Stimulated activated naive CD8-positive, alpha-beta T cell treated with anti-CD3 and anti-CD28 coated beads, Interleukin-15, amount 100 ng/mL, for 72 hours (primary cell): ENCODE measurements at regions not wholly inside any gene's neighbourhood (a gene's known extent, or its start where the extent isn't known, plus 50 kb on each side); places are given as distances from the start of the nearest gene placed in this dataset.
"Not testable (repeated sequence)": the region's sequence is repeated elsewhere in the genome, so short reads cannot be mapped to it uniquely, and the experiment has no call there.

ENCODE experiments used
- ATAC-seq: fragments of 150-1000 bp; cut with Tn5 transposase; 2 replicates; pipeline ENCODE4 v1.10.0; 2021; ENCODE audit warnings: mild to moderate bottlenecking, moderate library complexity
- DNase-seq, 2 donors: peaks; one replicate each; pipeline ENCODE4 v3.0.0; 2021 to 2022
- H3K27ac Mint-ChIP-seq, 2 donors: one replicate each; pipeline ENCODE4 v1.8.0; 2022; ENCODE audit warnings: mild to moderate bottlenecking in 2 of 2, mixed read lengths in 2 of 2, moderate library complexity in 2 of 2
- H3K27me3 Mint-ChIP-seq: one replicate; pipeline ENCODE4 v1.8.0; 2022; ENCODE audit warnings: mixed read lengths
- H3K4me1 Mint-ChIP-seq: one replicate; pipeline ENCODE4 v1.8.0; 2022; ENCODE audit warnings: mild to moderate bottlenecking, mixed read lengths
- H3K4me3 Mint-ChIP-seq, 2 donors: one replicate each; pipeline ENCODE4 v1.8.0; 2022; ENCODE audit warnings: mild to moderate bottlenecking in 2 of 2, mixed read lengths in 2 of 2, moderate library complexity in 1 of 2
- H3K9me3 Mint-ChIP-seq, 2 donors: one replicate each; pipeline ENCODE4 v1.8.0; 2022; ENCODE audit warnings: mixed read lengths in 2 of 2

DNA sequence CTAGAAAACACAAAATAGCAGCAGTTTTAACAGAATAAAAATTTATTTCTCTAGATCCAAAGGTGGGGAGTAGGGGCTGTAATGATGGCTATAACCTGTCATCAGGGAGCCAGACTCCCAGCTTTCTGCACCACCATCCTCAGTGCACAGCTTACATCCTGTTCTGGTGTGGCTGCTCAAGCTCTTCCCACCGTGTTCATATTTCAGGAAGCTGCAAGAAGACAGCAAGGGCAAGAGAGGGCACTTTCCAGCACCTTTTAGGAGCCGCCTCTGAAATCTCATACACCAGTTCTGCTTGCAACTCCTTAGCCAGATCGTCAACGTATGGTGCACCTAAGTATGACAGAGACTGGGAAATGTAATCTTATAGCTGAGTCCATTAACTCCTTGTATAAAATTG, 253.7 kb downstream of the CENPC start:
- no peaks in the 10 kb centered on the region for H3K4me1 Mint-ChIP-seq
- H3K9me3 Mint-ChIP-seq, result no peaks in the 10 kb centered on the region
- no peak overlapping the region for H3K27ac Mint-ChIP-seq
- DNase-seq (no peak), ATAC-seq (no peak)
- H3K27me3 Mint-ChIP-seq, result no peaks in the 10 kb centered on the region
- H3K4me3 Mint-ChIP-seq, result no peak overlapping the region

- DNase-seq (peak in 1 of 2 donors; percentile 15), ATAC-seq (peak; percentile 48)
- no peaks in the 10 kb centered on the region for H3K4me1 Mint-ChIP-seq
- H3K27me3 Mint-ChIP-seq, result no peaks in the 10 kb centered on the region
- H3K9me3 Mint-ChIP-seq, result no peaks in the 10 kb centered on the region
- no peak overlapping the region for H3K4me3 Mint-ChIP-seq
- H3K27ac Mint-ChIP-seq, result no peak overlapping the region
These were observed 256.3 kb downstream of the CENPC start for GRCh38 chr4:67288964-67289363.

DNA sequence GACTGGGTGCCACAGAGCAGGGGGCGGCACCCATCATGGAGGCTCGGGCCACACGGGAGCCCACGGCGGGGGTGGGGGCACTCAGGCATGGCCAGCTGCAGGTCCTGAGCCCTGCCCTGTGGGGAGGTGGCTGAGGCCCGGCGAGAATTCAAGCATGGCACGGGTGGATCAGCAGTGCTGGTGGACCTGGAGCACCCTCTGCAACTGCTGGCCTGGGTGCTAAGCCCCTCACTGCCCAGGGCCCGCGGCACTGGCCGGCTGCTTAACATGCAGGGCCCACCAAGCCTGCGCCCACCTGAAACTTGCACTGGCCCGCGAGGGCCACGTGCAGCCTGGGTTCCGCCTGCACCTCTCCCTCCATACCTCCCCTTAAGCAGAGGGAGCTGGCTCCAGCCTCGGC, 258.6 kb downstream of the CENPC start:
- H3K4me3 Mint-ChIP-seq, result no peak overlapping the region
- no peaks in the 10 kb centered on the region for H3K4me1 Mint-ChIP-seq
- H3K27ac Mint-ChIP-seq, result no peak overlapping the region
- H3K27me3 Mint-ChIP-seq, result no peaks in the 10 kb centered on the region
- DNase-seq (no peak), ATAC-seq (peak; percentile 45)
- H3K9me3 Mint-ChIP-seq, result no peaks in the 10 kb centered on the region

DNA sequence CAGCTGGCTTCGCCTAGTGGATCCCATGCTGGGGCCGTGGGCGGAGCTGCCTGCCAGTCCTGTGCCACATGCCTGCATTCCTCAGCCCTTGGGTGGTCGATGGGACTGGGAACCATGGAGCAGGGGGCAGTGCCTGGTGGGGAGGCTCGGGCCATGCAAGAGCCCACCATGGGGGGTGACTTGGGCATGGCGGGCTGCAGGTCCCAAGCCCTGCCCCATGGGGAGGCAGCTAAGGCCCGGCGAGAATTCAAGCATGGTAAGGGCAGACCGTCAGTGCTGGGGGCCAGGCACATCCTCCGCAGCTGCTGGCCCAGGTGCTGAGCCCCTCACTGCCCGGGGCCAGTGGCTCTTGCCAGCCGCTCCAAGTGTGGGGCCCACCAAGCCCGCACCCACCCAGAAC, 262.6 kb downstream of the CENPC start:
- DNase-seq (no peak), ATAC-seq (peak; percentile 46)
- no peaks in the 10 kb centered on the region for H3K4me1 Mint-ChIP-seq
- H3K4me3 Mint-ChIP-seq, result no peak overlapping the region
- no peak overlapping the region for H3K27ac Mint-ChIP-seq
- no peaks in the 10 kb centered on the region for H3K27me3 Mint-ChIP-seq
- H3K9me3 Mint-ChIP-seq, result peaks cover 0 to 7% of the 10 kb centered on the region in 2 donors

GRCh38 chr4:67275179-67275750, 270.0 kb downstream of the CENPC start:
- ATAC-seq, result peak; percentile 26
- peaks cover 12% of the 10 kb centered on the region in 2 donors for H3K9me3 Mint-ChIP-seq
- H3K4me3 Mint-ChIP-seq, result no peak overlapping the region
- no peaks in the 10 kb centered on the region for H3K4me1 Mint-ChIP-seq
- no peaks in the 10 kb centered on the region for H3K27me3 Mint-ChIP-seq
- DNase-seq, result no peak
- no peak overlapping the region for H3K27ac Mint-ChIP-seq

GRCh38 chr4:67274671-67275070, 270.6 kb downstream of the CENPC start:
- not testable (repeated sequence) for H3K27me3 Mint-ChIP-seq, DNase-seq, H3K4me1 Mint-ChIP-seq, H3K4me3 Mint-ChIP-seq, ATAC-seq, H3K27ac Mint-ChIP-seq
- peaks cover 6 to 14% of the 10 kb centered on the region in 2 donors for H3K9me3 Mint-ChIP-seq

DNA sequence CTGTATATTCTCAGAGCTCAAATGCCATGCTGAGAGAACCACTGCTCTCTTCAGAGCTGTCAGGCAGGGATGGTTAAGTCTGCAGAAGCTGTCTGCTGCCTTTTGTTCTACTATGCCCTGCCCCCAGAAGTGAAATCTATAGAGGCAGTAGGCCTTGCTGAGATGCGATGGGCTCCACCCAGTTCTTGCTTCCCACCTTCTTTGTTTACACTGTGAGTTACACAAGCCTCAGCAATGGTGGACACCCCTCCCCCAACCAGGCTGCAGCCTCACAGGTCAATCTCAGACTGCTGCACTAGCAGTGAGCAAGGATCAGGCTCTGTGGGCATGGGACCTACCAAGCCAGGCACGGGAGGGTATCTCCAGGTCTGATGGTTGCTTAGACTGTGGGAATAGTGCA, 271.6 kb downstream of the CENPC start:
- Mint-ChIP-seq H3K27me3 (no peaks in the 10 kb centered on the region), H3K27ac (no peak overlapping the region), H3K9me3 (peaks cover 6 to 16% of the 10 kb centered on the region in 2 donors), H3K4me3 (no peak overlapping the region), H3K4me1 (no peaks in the 10 kb centered on the region)
- no peak for ATAC-seq
- DNase-seq, result no peak

- Mint-ChIP-seq H3K27ac (no peak overlapping the region), H3K9me3 (peaks cover 0 to 6% of the 10 kb centered on the region in 2 donors), H3K4me1 (no peaks in the 10 kb centered on the region), H3K27me3 (no peaks in the 10 kb centered on the region), H3K4me3 (no peak overlapping the region)
- ATAC-seq (no peak), DNase-seq (no peak)
These were observed 283.3 kb downstream of the CENPC start for GRCh38 chr4:67261971-67262370.

- Mint-ChIP-seq H3K4me1 (no peaks in the 10 kb centered on the region), H3K27ac (no peak overlapping the region), H3K27me3 (peaks cover 15% of the 10 kb centered on the region), H3K9me3 (peaks cover 8 to 24% of the 10 kb centered on the region in 2 donors), H3K4me3 (no peak overlapping the region)
- DNase-seq (no peak), ATAC-seq (no peak)
These were observed 288.8 kb downstream of the CENPC start for GRCh38 chr4:67256388-67257043.

DNA sequence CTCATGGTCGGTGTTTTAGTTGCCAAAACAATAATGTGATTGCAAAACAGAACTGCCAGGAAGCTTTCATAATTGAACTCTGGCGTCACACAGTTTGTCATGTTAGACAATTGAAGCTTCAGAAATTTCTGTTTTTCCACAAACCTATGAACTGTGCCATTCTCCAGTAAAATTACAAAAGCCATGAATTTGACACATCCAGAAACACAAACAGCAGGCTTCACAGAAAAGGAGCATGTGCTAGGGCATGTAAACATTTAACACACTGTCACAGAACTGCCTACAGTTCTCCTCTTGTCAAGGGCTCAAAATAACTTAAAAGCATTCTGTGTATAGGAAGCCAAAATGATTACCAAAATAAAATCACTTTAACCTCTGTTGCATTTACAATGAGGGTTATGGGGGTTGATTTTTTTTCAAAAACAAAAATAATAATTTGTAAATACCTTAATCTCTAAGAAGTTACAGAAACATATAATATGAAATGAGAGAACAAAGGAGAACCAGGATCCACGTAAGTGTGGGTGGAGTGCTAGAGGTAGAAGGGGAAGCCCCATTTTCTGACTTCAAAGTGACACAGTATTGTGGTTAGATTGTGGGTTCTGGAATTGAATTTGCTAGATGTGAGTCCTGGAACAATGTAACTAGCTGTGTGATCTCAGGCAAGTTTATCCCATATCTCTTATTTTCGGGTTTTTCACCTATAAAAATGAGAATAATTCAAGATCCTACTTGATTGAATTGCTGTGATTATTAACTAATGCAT, 295.0 kb downstream of the CENPC start:
- Mint-ChIP-seq H3K9me3 (peaks cover 3 to 8% of the 10 kb centered on the region in 2 donors), H3K4me3 (no peak overlapping the region), H3K27me3 (peaks cover 3% of the 10 kb centered on the region), H3K4me1 (no peaks in the 10 kb centered on the region), H3K27ac (no peak overlapping the region)
- no peak for ATAC-seq
- no peak for DNase-seq

- H3K4me3 Mint-ChIP-seq, result no peak overlapping the region
These were observed 308.5 kb downstream of the CENPC start for GRCh38 chr4:67236788-67237187.

GRCh38 chr4:67236318-67236717, 309.0 kb downstream of the CENPC start:
- H3K9me3 Mint-ChIP-seq, result no peaks in the 10 kb centered on the region
- H3K4me3 Mint-ChIP-seq, result no peak overlapping the region
- H3K27ac Mint-ChIP-seq, result no peak overlapping the region
- no peak for DNase-seq
- no peak for ATAC-seq
- no peaks in the 10 kb centered on the region for H3K4me1 Mint-ChIP-seq
- no peaks in the 10 kb centered on the region for H3K27me3 Mint-ChIP-seq

More at GRCh38 chr4:67236788-67237187, 308.5 kb downstream of the CENPC start:
- ATAC-seq (no peak), DNase-seq (no peak)
- Mint-ChIP-seq H3K4me1 (no peaks in the 10 kb centered on the region), H3K27me3 (no peaks in the 10 kb centered on the region), H3K9me3 (no peaks in the 10 kb centered on the region), H3K27ac (no peak overlapping the region)

DNA sequence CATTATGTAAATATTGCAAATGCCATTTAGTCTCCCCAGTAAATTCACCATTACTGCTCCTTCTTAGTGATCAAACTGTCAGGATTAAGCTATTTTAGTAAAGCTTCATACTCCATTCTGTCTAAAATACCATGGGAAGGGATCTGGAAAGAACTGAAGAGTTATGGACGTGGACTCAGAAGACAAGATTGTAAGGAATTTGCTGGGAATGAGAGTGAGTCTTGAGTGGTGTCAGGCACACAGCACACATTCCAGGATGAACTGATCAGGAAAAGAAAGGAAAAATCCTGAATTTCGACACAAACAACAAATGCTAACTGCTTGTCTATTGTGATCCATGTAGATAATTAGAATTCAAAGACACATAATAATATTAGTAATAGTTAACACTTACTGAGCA, 311.0 kb downstream of the CENPC start:
- DNase-seq (no peak), ATAC-seq (no peak)
- Mint-ChIP-seq H3K27me3 (no peaks in the 10 kb centered on the region), H3K9me3 (no peaks in the 10 kb centered on the region), H3K27ac (no peak overlapping the region), H3K4me1 (no peaks in the 10 kb centered on the region), H3K4me3 (no peak overlapping the region)

- Mint-ChIP-seq H3K27me3 (no peaks in the 10 kb centered on the region), H3K4me3 (no peak overlapping the region), H3K4me1 (no peaks in the 10 kb centered on the region), H3K9me3 (no peaks in the 10 kb centered on the region), H3K27ac (no peak overlapping the region)
- DNase-seq (no peak), ATAC-seq (no peak)
These were observed 316.2 kb downstream of the CENPC start for GRCh38 chr4:67229148-67229547.

- no peaks in the 10 kb centered on the region for H3K9me3 Mint-ChIP-seq
- H3K4me3 Mint-ChIP-seq, result no peak overlapping the region
- H3K4me1 Mint-ChIP-seq, result no peaks in the 10 kb centered on the region
- DNase-seq, result no peak
- no peak overlapping the region for H3K27ac Mint-ChIP-seq
- ATAC-seq, result no peak
- no peaks in the 10 kb centered on the region for H3K27me3 Mint-ChIP-seq
These were observed 324.4 kb downstream of the CENPC start for GRCh38 chr4:67220861-67221260.

DNA sequence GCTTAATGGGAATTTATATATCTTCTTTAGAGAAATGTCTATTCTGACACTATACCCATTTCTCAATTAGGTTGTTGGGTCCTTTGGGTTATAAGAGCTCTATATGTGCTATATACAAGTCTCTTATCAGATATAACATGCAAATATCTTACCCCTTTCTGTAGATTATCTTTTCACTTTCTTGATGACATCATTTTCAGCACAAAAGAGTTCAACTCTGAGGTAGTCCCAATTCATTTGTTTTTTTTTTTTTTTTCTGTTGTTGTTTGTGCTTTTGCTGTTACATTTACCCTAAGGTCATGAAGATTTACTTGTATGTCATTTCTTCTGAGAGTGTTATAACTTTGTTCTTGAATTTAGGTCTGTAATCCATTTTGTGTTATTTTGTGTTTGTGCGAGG, 326.4 kb downstream of the CENPC start:
- Mint-ChIP-seq H3K27ac (no peak overlapping the region), H3K27me3 (no peaks in the 10 kb centered on the region), H3K9me3 (no peaks in the 10 kb centered on the region), H3K4me3 (no peak overlapping the region), H3K4me1 (no peaks in the 10 kb centered on the region)
- ATAC-seq, result no peak
- no peak for DNase-seq
